Lower leg skin (tissue), 4 donors: ENCODE measurements at regions not wholly inside any gene's neighbourhood (a gene's known extent, or its start where the extent isn't known, plus 50 kb on each side); places are given as distances from the start of the nearest gene placed in this dataset.

Experiments
- DNase-seq, 2 donors: peaks; one replicate each; pipeline ENCODE4 v3.0.0-alpha.2; 2019; ENCODE audit warnings: low spot score in 2 of 2
- H3K4me3 ChIP-seq: fragments of 200-600 bp; sonication (generic); 2 replicates; pipeline ENCODE4 v1.5.1; 2017; ENCODE audit warnings: mild to moderate bottlenecking, low read depth; ENCODE audit not compliant: poor library complexity, severe bottlenecking
- POLR2A ChIP-seq, 2 donors: fragments of 450-650 bp; IDR thresholded peaks; one replicate each; pipeline ENCODE4 v1.6.1; 2016 to 2017; ENCODE audit warnings: antibody characterized with exemption in 2 of 2, mild to moderate bottlenecking in 1 of 2, moderate library complexity in 1 of 2
- whole genome bisulfite sequencing, 2 donors: methylation state at CpG; one replicate each; pipeline ENCODE4 v1.1.5; 2018; 5-methylcytosine and 5-hydroxymethylcytosine counted together
- intact Hi-C: fragments of 100-400 bp; cut with DNase I; formaldehyde crosslinking; loops from one replicate; pipeline ENCODE4 v1.15.0; 2023; ENCODE audit warnings: low total_unique reads
- TF ChIP-seq, protein P1 (sequence below), 3 donors: fragments of 450-650 bp; IDR thresholded peaks; one replicate each; pipeline ENCODE4 v1.5.1; 2016; ENCODE audit warnings: antibody characterized with exemption in 3 of 3, mild to moderate bottlenecking in 3 of 3, moderate library complexity in 2 of 3

GRCh38 chr20:20816969-20817755 is 104.7 kb upstream of the RALGAPA2 start:
- intact Hi-C loops: no loop called here
- TF ChIP-seq, protein P1, sequence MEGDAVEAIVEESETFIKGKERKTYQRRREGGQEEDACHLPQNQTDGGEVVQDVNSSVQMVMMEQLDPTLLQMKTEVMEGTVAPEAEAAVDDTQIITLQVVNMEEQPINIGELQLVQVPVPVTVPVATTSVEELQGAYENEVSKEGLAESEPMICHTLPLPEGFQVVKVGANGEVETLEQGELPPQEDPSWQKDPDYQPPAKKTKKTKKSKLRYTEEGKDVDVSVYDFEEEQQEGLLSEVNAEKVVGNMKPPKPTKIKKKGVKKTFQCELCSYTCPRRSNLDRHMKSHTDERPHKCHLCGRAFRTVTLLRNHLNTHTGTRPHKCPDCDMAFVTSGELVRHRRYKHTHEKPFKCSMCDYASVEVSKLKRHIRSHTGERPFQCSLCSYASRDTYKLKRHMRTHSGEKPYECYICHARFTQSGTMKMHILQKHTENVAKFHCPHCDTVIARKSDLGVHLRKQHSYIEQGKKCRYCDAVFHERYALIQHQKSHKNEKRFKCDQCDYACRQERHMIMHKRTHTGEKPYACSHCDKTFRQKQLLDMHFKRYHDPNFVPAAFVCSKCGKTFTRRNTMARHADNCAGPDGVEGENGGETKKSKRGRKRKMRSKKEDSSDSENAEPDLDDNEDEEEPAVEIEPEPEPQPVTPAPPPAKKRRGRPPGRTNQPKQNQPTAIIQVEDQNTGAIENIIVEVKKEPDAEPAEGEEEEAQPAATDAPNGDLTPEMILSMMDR (IDR thresholded peaks at IDR 0.05): no peak
- no peak for TF ChIP-seq POLR2A (IDR thresholded peaks at IDR 0.05)

GRCh38 chr20:20815711-20816455 is 103.4 kb upstream of the RALGAPA2 start:
- no peak for DNase-seq

More at GRCh38 chr20:20816969-20817755, 104.7 kb upstream of the RALGAPA2 start:
- WGBS, 2 donors: 58 to 63% methylated on average over 4 of the region's 4 CpGs
- no peak overlapping the region for H3K4me3 ChIP-seq
- DNase-seq: no peak

GRCh38 chr20:20814685-20815084 is 102.2 kb upstream of the RALGAPA2 start:
- TF ChIP-seq, protein P1 (IDR thresholded peaks at IDR 0.05): no peak
- TF ChIP-seq POLR2A (IDR thresholded peaks at IDR 0.05): no peak
- no peak for DNase-seq
- WGBS, 2 donors: 75 to 80% methylated on average over 4 of the region's 4 CpGs
- H3K4me3 ChIP-seq: no peak overlapping the region
- intact Hi-C loops: no loop called here

More at GRCh38 chr20:20815711-20816455, 103.4 kb upstream of the RALGAPA2 start:
- no peak overlapping the region for H3K4me3 ChIP-seq
- WGBS, 2 donors: 78 to 81% methylated on average over 4 of the region's 4 CpGs
- TF ChIP-seq POLR2A (IDR thresholded peaks at IDR 0.05): no peak
- TF ChIP-seq, protein P1 (IDR thresholded peaks at IDR 0.05): no peak
- intact Hi-C loops: no loop called here

GRCh38 chr20:20812136-20812535 is 99.7 kb upstream of the RALGAPA2 start:
- 66% methylated on average over 5 of the region's 5 CpGs for WGBS, 2 donors
- TF ChIP-seq, protein P1 (IDR thresholded peaks at IDR 0.05): no peak
- TF ChIP-seq POLR2A (IDR thresholded peaks at IDR 0.05): no peak
- no peak for DNase-seq
- intact Hi-C loops: no loop called here
- no peak overlapping the region for H3K4me3 ChIP-seq

DNA sequence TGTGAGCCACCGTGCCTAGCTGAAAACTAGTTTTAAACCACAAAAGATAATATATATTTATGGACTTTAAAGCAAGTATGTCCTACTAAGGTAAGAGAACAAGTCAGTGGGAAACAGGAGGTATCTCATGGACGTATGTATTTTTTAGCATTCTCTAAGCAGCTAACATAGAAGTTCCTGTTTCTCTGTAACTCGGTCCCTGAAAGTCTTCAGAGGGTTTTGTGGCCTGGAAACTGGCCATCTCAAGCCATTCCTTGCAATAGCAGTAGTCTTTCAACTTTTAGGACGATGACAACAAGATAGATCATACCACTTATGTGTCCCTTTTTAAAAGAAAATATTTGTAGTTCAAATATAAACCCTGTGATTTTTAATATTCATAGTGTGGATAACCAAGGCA is 95.6 kb upstream of the RALGAPA2 start:
- 68 to 74% methylated on average over 4 of the region's 4 CpGs for WGBS, 2 donors
- TF ChIP-seq, protein P1 (IDR thresholded peaks at IDR 0.05): no peak
- TF ChIP-seq POLR2A (IDR thresholded peaks at IDR 0.05): no peak
- intact Hi-C loops: no loop called here
- no peak for DNase-seq
- no peak overlapping the region for H3K4me3 ChIP-seq
